Mucosa of descending colon (tissue), 3 donors: ENCODE measurements at regions not wholly inside any gene's neighbourhood (a gene's known extent, or its start where the extent isn't known, plus 50 kb on each side); places are given as distances from the start of the nearest gene placed in this dataset.

Experiments used
- ATAC-seq: fragments of 200-7000 bp; cut with Tn5 transposase; one replicate; pipeline ENCODE4 v1.9.1; 2020; ENCODE audit warnings: mild to moderate bottlenecking, moderate library complexity
- DNase-seq, 3 donors: peaks; one replicate each; pipeline ENCODE4 v3.0.0-alpha.2; 2020
- H3K36me3 ChIP-seq: fragments of 200-600 bp; one replicate; pipeline ENCODE4 v1.8.0; 2021; ENCODE audit warnings: low read depth, mild to moderate bottlenecking
- H3K4me1 ChIP-seq: fragments of 200-600 bp; one replicate; pipeline ENCODE4 v1.8.0; 2021; ENCODE audit warnings: low read depth, mild to moderate bottlenecking
- H3K4me3 ChIP-seq: fragments of 200-600 bp; one replicate; pipeline ENCODE4 v1.8.0; 2021; ENCODE audit warnings: mild to moderate bottlenecking
- H3K9me3 ChIP-seq: fragments of 200-600 bp; one replicate; pipeline ENCODE4 v1.8.0; 2021; ENCODE audit warnings: mild to moderate bottlenecking
- CTCF ChIP-seq: fragments of 200-600 bp; IDR thresholded peaks from one replicate; pipeline ENCODE4 v1.8.0; 2022; ENCODE audit warnings: antibody characterized with exemption, mild to moderate bottlenecking
- intact Hi-C, 2 donors: fragments of 100-400 bp; cut with DNase I in 1 of 2; cut with micrococcal nuclease in 1 of 2; formaldehyde crosslinking; loops; one replicate each; pipeline versions ENCODE4 v1.11.0 to v1.11.1; 2022; cut with DNase I, micrococcal nuclease
- donor health status: DM: no; HTN: no; CAD: no; lungs with moderate emphysema.
- donor health status: DM: no; HTN: no; CAD: no.
- donor health status: DM: no; HTN: yes; CAD: no.

GRCh38 chr11:127506647-127507046 lies 506.1 kb upstream of the KIRREL3 start:
- intact Hi-C loops, result no loop called here
- no peaks in the 10 kb centered on the region for H3K9me3 ChIP-seq
- no peak for DNase-seq
- no peaks in the 10 kb centered on the region for H3K4me1 ChIP-seq
- ATAC-seq, result no peak
- no peaks in the 10 kb centered on the region for H3K36me3 ChIP-seq
- no peak overlapping the region for H3K4me3 ChIP-seq
- TF ChIP-seq CTCF, result no peak

GRCh38 chr11:127506126-127506525 lies 505.6 kb upstream of the KIRREL3 start:
- Histone ChIP-seq H3K4me3 (no peak overlapping the region), H3K36me3 (no peaks in the 10 kb centered on the region), H3K9me3 (no peaks in the 10 kb centered on the region), H3K4me1 (no peaks in the 10 kb centered on the region)
- intact Hi-C loops, result no loop called here
- no peak for TF ChIP-seq CTCF
- peak; percentile 31 for ATAC-seq
- DNase-seq, result no peak

GRCh38 chr11:127496165-127496564 lies 495.6 kb upstream of the KIRREL3 start:
- Histone ChIP-seq H3K4me3 (no peak overlapping the region), H3K36me3 (no peaks in the 10 kb centered on the region), H3K9me3 (peaks cover 7% of the 10 kb centered on the region), H3K4me1 (no peaks in the 10 kb centered on the region)
- no peak for ATAC-seq
- intact Hi-C loops, result no loop called here
- TF ChIP-seq CTCF, result no peak
- DNase-seq, result no peak

GRCh38 chr11:127493330-127494022 lies 492.9 kb upstream of the KIRREL3 start:
- no peaks in the 10 kb centered on the region for H3K36me3 ChIP-seq
- peaks cover 15% of the 10 kb centered on the region for H3K9me3 ChIP-seq
- intact Hi-C loops, result no loop called here
- ATAC-seq, result no peak
- no peak for TF ChIP-seq CTCF
- no peaks in the 10 kb centered on the region for H3K4me1 ChIP-seq
- no peak overlapping the region for H3K4me3 ChIP-seq
- DNase-seq, result peak in 1 of 3 donors; percentile 9

GRCh38 chr11:127492029-127492428 lies 491.5 kb upstream of the KIRREL3 start:
- intact Hi-C loops, result no loop called here
- no peaks in the 10 kb centered on the region for H3K36me3 ChIP-seq

More at GRCh38 chr11:127492029-127492428, 491.5 kb upstream of the KIRREL3 start:
- DNase-seq (no peak), ATAC-seq (no peak)
- no peak for TF ChIP-seq CTCF
- H3K9me3 ChIP-seq, result peaks cover 15% of the 10 kb centered on the region
- H3K4me1 ChIP-seq, result no peaks in the 10 kb centered on the region
- H3K4me3 ChIP-seq, result no peak overlapping the region
